ENCODE measurements at regions not wholly inside any gene's neighbourhood (a gene's known extent, or its start where the extent isn't known, plus 50 kb on each side); places are given as distances from the start of the nearest gene placed in this dataset.

GRCh38 chr4:149055624-149056023, 613.4 kb upstream of the NR3C2 start:
- TF ChIP-seq CTCF (conservative IDR thresholded peaks at IDR 0.05 in 1 of 2, IDR thresholded peaks at IDR 0.05 in 1 of 2; ENCODE audit: low read depth in 1 of 2, low read length in 2 of 2), result no peak
- TF ChIP-seq EZH2 (IDR thresholded peaks at IDR 0.05; ENCODE audit: low read length, missing control alignments), result no peak
